SK-N-SH (cell line): ENCODE measurements at regions not wholly inside any gene's neighbourhood (a gene's known extent, or its start where the extent isn't known, plus 50 kb on each side); places are given as distances from the start of the nearest gene placed in this dataset.

Experiments
- CTCF ChIA-PET: fragments of 300-600, 350-600 bp; formaldehyde crosslinking; extraction: SDS; loops from one replicate; lab custom pipeline; 2021; lab: Yijun Ruan, JAX
- POLR2A ChIA-PET: fragments of 350-600 bp; sonication (Branson Sonifier 250); formaldehyde crosslinking; extraction: SDS; loops from one replicate; lab custom pipeline; 2020; ENCODE audit warnings: antibody characterized with exemption, inconsistent platforms; lab: Yijun Ruan, JAX
- DNase-seq: peaks from one replicate; pipeline ENCODE4 v3.0.0; 2012
- H2AFZ ChIP-seq: fragments of 200-600 bp; sonication (generic); 2 replicates; pipeline ENCODE4 v1.8.1; 2016; ENCODE audit warnings: antibody characterized with exemption, mild to moderate bottlenecking, low read depth
- H3F3A ChIP-seq: fragments of 200-600 bp; sonication (generic); replicated peaks from 2 replicates; pipeline ENCODE3; 2016; ENCODE audit warnings: antibody characterized with exemption, mild to moderate bottlenecking; ENCODE audit not compliant: insufficient read depth
- H3K27ac ChIP-seq, 2 experiments: fragments of 200-500 bp in 1 of 2; fragments of 200-600 bp in 1 of 2; sonication (Bioruptor generic) in 1 of 2; sonication (generic), shearing (Covaris generic) in 1 of 2; 2 replicates each; pipeline versions ENCODE4 v1.5.1 to v1.6.1; 2014 to 2016; ENCODE audit warnings: low read depth in 2 of 2, inconsistent platforms in 1 of 2, low read length in 1 of 2, mild to moderate bottlenecking in 1 of 2, mixed read lengths in 1 of 2
- H3K27me3 ChIP-seq: fragments of 200-600 bp; sonication (generic), shearing (Covaris generic); 2 replicates; pipeline ENCODE4 v1.6.1; 2016; ENCODE audit warnings: mixed run types; ENCODE audit not compliant: insufficient read depth
- H3K36me3 ChIP-seq, 2 experiments: fragments of 200-500 bp in 1 of 2; fragments of 200-600 bp in 1 of 2; sonication (Bioruptor generic) in 1 of 2; sonication (generic) in 1 of 2; replicated peaks in 1 of 2; 2 replicates each; pipeline versions ENCODE3 to v1.5.1; 2014 to 2016; ENCODE audit warnings: low read length in 1 of 2, mild to moderate bottlenecking in 1 of 2; ENCODE audit not compliant: insufficient read depth in 2 of 2, control insufficient read depth in 1 of 2
- H3K4me1 ChIP-seq, 2 experiments: fragments of 200-500 bp in 1 of 2; fragments of 200-600 bp in 1 of 2; sonication (Bioruptor generic) in 1 of 2; sonication (generic), shearing (Covaris generic) in 1 of 2; 2 replicates each; pipeline versions ENCODE4 v1.5.1 to v1.6.1; 2014 to 2016; ENCODE audit warnings: low read depth in 1 of 2, low read length in 1 of 2, mixed run types in 1 of 2; ENCODE audit not compliant: insufficient read depth in 2 of 2, control insufficient read depth in 1 of 2
- H3K4me2 ChIP-seq: fragments of 200-600 bp; sonication (generic), shearing (Covaris generic); 2 replicates; pipeline ENCODE4 v1.6.1; 2017; ENCODE audit warnings: mixed run types
- H3K4me3 ChIP-seq, 2 experiments: fragments of 200-500 bp in 1 of 2; fragments of 200-600 bp in 1 of 2; sonication (Bioruptor generic) in 1 of 2; sonication (generic), shearing (Covaris generic) in 1 of 2; 2 replicates each; pipeline versions ENCODE4 v1.5.1 to v1.8.1; 2014 to 2016; ENCODE audit warnings: low read depth in 2 of 2, inconsistent platforms in 1 of 2, low read length in 1 of 2, mild to moderate bottlenecking in 1 of 2, mixed read lengths in 1 of 2, moderate library complexity in 1 of 2
- H3K79me2 ChIP-seq: fragments of 200-600 bp; sonication (generic); 2 replicates; pipeline ENCODE4 v1.8.1; 2017; ENCODE audit warnings: mild to moderate bottlenecking; ENCODE audit not compliant: insufficient read depth
- H3K9ac ChIP-seq: fragments of 200-600 bp; sonication (generic); 2 replicates; pipeline ENCODE4 v1.6.1; 2017; ENCODE audit warnings: mixed run types
- H3K9me2 ChIP-seq: fragments of 200-600 bp; sonication (generic); 2 replicates; pipeline ENCODE4 v1.6.1; 2017; ENCODE audit warnings: mixed run types
- H3K9me3 ChIP-seq: fragments of 200-600 bp; sonication (generic); 2 replicates; pipeline ENCODE4 v1.6.1; 2017; ENCODE audit warnings: mixed run types, mild to moderate bottlenecking, moderate library complexity
- H4K20me1 ChIP-seq: fragments of 200-600 bp; sonication (generic); 2 replicates; pipeline ENCODE4 v1.6.1; 2017; ENCODE audit warnings: mild to moderate bottlenecking, mixed run types; ENCODE audit not compliant: insufficient read depth
- CHD2 ChIP-seq: fragments of 150-350 bp; IDR thresholded peaks from 2 replicates; pipeline ENCODE4 v1.6.1; 2018; ENCODE audit warnings: low read length; ENCODE audit not compliant: partially characterized antibody
- CTCF ChIP-seq: fragments of 200-600 bp; sonication (generic); IDR thresholded peaks from 2 replicates; pipeline ENCODE4 v1.6.1; 2017; ENCODE audit warnings: antibody characterized with exemption, mild to moderate bottlenecking, moderate library complexity
- EP300 ChIP-seq, 2 experiments: IDR thresholded peaks; 2 replicates each; pipeline versions ENCODE4 v1.4.0 to v1.6.1; 2012; ENCODE audit warnings: borderline replicate concordance in 1 of 2, low read depth in 1 of 2, low read length in 1 of 2
- FOSL2 ChIP-seq: IDR thresholded peaks from 2 replicates; pipeline ENCODE4 v1.4.0; 2012; ENCODE audit warnings: low read depth, mild to moderate bottlenecking, moderate library complexity, borderline replicate concordance
- FOXM1 ChIP-seq: IDR thresholded peaks from 2 replicates; pipeline ENCODE4 v1.4.0; 2012; ENCODE audit warnings: low read depth, mild to moderate bottlenecking
- IRF3 ChIP-seq: fragments of 150-350 bp; IDR thresholded peaks from 2 replicates; pipeline ENCODE4 v1.6.1; 2016; ENCODE audit warnings: mild to moderate bottlenecking, low read depth, low read length
- MXI1 ChIP-seq: IDR thresholded peaks from 2 replicates; pipeline ENCODE4 v1.6.1; 2012; ENCODE audit warnings: mild to moderate bottlenecking, low read depth, low read length, improper control_type of control experiment
- PBX3 ChIP-seq: IDR thresholded peaks from 2 replicates; pipeline ENCODE4; 2012
- RCOR1 ChIP-seq: fragments of 150-350 bp; IDR thresholded peaks from 2 replicates; pipeline ENCODE4 v1.6.1; 2017; ENCODE audit warnings: antibody characterized with exemption, low read length
- REST ChIP-seq: IDR thresholded peaks from 2 replicates; pipeline ENCODE4 v1.6.1; 2012; ENCODE audit warnings: mild to moderate bottlenecking, low read depth, low read length, moderate library complexity
- RFX5 ChIP-seq: IDR thresholded peaks from 2 replicates; pipeline ENCODE4 v1.6.1; 2012; ENCODE audit warnings: mild to moderate bottlenecking, improper control_type of control experiment, low read length
- SIN3A ChIP-seq: IDR thresholded peaks from 2 replicates; pipeline ENCODE4 v1.6.1; 2012; ENCODE audit warnings: low read depth, mild to moderate bottlenecking, low read length, moderate library complexity, borderline replicate concordance
- TAF1 ChIP-seq: IDR thresholded peaks from 2 replicates; pipeline ENCODE4 v1.6.1; 2012; ENCODE audit warnings: low read depth, mild to moderate bottlenecking, low read length, moderate library complexity, borderline replicate concordance
- TCF12 ChIP-seq: IDR thresholded peaks from 2 replicates; pipeline ENCODE4 v1.4.0; 2012
- TEAD4 ChIP-seq: IDR thresholded peaks from 2 replicates; pipeline ENCODE4 v1.4.0; 2012; ENCODE audit warnings: mild to moderate bottlenecking, borderline replicate concordance; ENCODE audit not compliant: insufficient read depth
- USF2 ChIP-seq: fragments of 150-350 bp; IDR thresholded peaks from 2 replicates; pipeline ENCODE4 v1.6.1; 2017; ENCODE audit warnings: antibody characterized with exemption, low read length, low read depth, borderline replicate concordance
- ZBTB33 ChIP-seq: IDR thresholded peaks from 2 replicates; pipeline ENCODE4 v1.4.0; 2012; ENCODE audit warnings: low read depth, borderline replicate concordance

- Histone ChIP-seq H3K4me2 (no peak overlapping the region), H4K20me1 (no peaks in the 10 kb centered on the region), H3K27me3 (no peaks in the 10 kb centered on the region), H3K27ac (no peak overlapping the region), H2AFZ (no peak overlapping the region), H3K36me3 (no peaks in the 10 kb centered on the region), H3K79me2 (no peaks in the 10 kb centered on the region), H3K9me3 (no peaks in the 10 kb centered on the region), H3K4me3 (no peak overlapping the region), H3F3A (no peaks in the 10 kb centered on the region), H3K9me2 (no peaks in the 10 kb centered on the region), H3K4me1 (peaks cover 3 to 28% of the 10 kb centered on the region in 2 experiments; a peak in 2 of 4 replicates), H3K9ac (no peak overlapping the region)
- ChIA-PET CTCF (interaction anchor here (1.3 kb wide), 1 partner anchor 78 kb away, joined by 3 read pairs; no protein-coding TSS in a partner anchor), POLR2A (interaction anchor here (0.7 to 1.1 kb wide), 2 partner anchors 9 to 168 kb away, joined by 3 read pairs; no protein-coding TSS in a partner anchor)
- no peak for TF ChIP-seq REST
- no peak for TF ChIP-seq USF2
- TF ChIP-seq IRF3: no peak
- no peak for TF ChIP-seq PBX3
- TF ChIP-seq TAF1: no peak
- no peak for TF ChIP-seq EP300 (IDR thresholded peaks at IDR 0.05; ENCODE audit: borderline replicate concordance in 1 of 2, low read depth in 1 of 2, low read length in 1 of 2)
- TF ChIP-seq SIN3A: no peak
- no peak for TF ChIP-seq CHD2
- TF ChIP-seq TCF12: no peak
- no peak for TF ChIP-seq FOSL2
- no peak for TF ChIP-seq RFX5
- TF ChIP-seq MXI1: no peak
- TF ChIP-seq FOXM1: no peak
- no peak for TF ChIP-seq TEAD4
- no peak for TF ChIP-seq RCOR1
- TF ChIP-seq ZBTB33: no peak
- no peak for TF ChIP-seq CTCF
- no peak for DNase-seq
Observed at GRCh38 chr13:44268980-44269379, 104.6 kb upstream of the SERP2 start.
